Right lobe of liver (tissue), 6 donors: ENCODE measurements at regions not wholly inside any gene's neighbourhood (a gene's known extent, or its start where the extent isn't known, plus 50 kb on each side); places are given as distances from the start of the nearest gene placed in this dataset.
"Not testable (repeated sequence)": the region's sequence is repeated elsewhere in the genome, so short reads cannot be mapped to it uniquely, and the experiment has no call there.

Experiments used
- ATAC-seq, 4 donors: fragments of 200-7000 bp; cut with Tn5 transposase; one replicate each; pipeline ENCODE4 v1.9.1; 2020; ENCODE audit warnings: mild to moderate bottlenecking in 4 of 4, moderate library complexity in 4 of 4
- DNase-seq, 3 donors: peaks; one replicate each; pipeline ENCODE4 v3.0.0-alpha.2; 2020
- H3K27ac ChIP-seq, 3 donors: fragments of 200-600 bp; one replicate each; pipeline ENCODE4 v1.8.0; 2022
- H3K27me3 ChIP-seq, 2 donors: fragments of 200-600 bp; one replicate each; pipeline ENCODE4 v1.8.0; 2022
- H3K36me3 ChIP-seq, 4 donors: fragments of 200-600 bp; sonication (generic) in 1 of 4; one replicate each; pipeline versions ENCODE4 v1.5.1 to v1.8.0; 2017 to 2022; ENCODE audit warnings: control low read depth in 1 of 4
- H3K4me1 ChIP-seq, 4 donors: fragments of 200-600 bp; sonication (generic) in 1 of 4; one replicate each; pipeline versions ENCODE4 v1.5.1 to v1.8.0; 2017 to 2022; ENCODE audit warnings: control low read depth in 1 of 4
- H3K4me3 ChIP-seq, 3 donors: fragments of 200-600 bp; one replicate each; pipeline ENCODE4 v1.8.0; 2022
- H3K9me3 ChIP-seq, 4 donors: fragments of 200-600 bp; sonication (generic) in 1 of 4; one replicate each; pipeline versions ENCODE4 v1.5.1 to v1.8.0; 2017 to 2022; ENCODE audit warnings: control low read depth in 1 of 4
- POLR2A ChIP-seq: fragments of 450-650 bp; IDR thresholded peaks from one replicate; pipeline ENCODE4 v1.6.1; 2017; ENCODE audit warnings: antibody characterized with exemption, mild to moderate bottlenecking
- WGBS: methylation state at CpG from one replicate; pipeline ENCODE4 v1.1.6; 2018; ENCODE audit warnings: low coverage, low lambda C conversion rate; ENCODE audit not compliant: insufficient coverage; ENCODE audit errors: missing lambda C conversion rate; 5-methylcytosine and 5-hydroxymethylcytosine counted together
- intact Hi-C, 2 donors: fragments of 100-400 bp; cut with DNase I; formaldehyde crosslinking; loops; one replicate each; pipeline versions ENCODE4 v1.11.2 to v1.14.1; 2022
- TF ChIP-seq, protein P1 (sequence below), 4 donors: fragments of 200-600 bp in 3 of 4; fragments of 450-650 bp in 1 of 4; IDR thresholded peaks; one replicate each; pipeline versions ENCODE4 v1.5.1 to v1.8.0; 2016 to 2022; ENCODE audit warnings: antibody characterized with exemption in 4 of 4, mild to moderate bottlenecking in 2 of 4
- donor health status: DM: no; HTN: yes; CAD: no.
- donor health status: DM: no; HTN: no; CAD: no.
- donor health status: DM: no; HTN: no; CAD: no.
- donor health status: DM: no; HTN: yes; CAD: no.
- donor health status: DM: no; HTN: yes; CAD: no.

DNA sequence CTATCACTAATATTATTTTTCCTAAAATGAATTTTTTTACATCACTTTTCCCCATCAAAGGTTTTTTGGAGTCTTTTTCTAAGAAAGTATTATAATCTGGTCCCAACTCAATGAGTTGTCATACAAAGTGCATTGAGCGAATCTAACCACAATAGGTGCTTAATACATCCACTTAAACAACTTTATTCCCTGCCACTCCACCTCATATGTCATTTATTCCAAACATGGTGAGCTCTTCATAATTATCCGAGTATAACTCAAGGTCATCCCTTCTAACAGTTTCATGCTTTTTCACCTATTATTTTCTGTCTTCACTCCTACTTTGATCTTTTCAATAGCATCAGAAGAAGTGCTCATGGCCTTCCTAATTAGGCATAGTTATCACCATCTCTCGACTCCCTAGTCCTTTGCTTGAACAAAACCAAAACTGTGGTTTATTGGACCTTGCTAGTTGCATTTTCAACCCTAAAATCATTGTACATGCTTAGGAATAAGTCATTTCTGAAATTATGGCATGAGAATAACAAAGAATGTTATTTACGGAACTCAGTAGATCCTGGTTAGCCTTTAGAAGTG lies 754.7 kb upstream of the CTNND2 start:
- H3K36me3 ChIP-seq: no peaks in the 10 kb centered on the region
- H3K4me3 ChIP-seq: no peak overlapping the region
- DNase-seq (no peak), ATAC-seq (no peak)
- 33% methylated on average over 4 of the region's 4 CpGs for WGBS
- H3K27ac ChIP-seq: no peak overlapping the region
- no peaks in the 10 kb centered on the region for H3K4me1 ChIP-seq
- peaks cover 0 to 4% (median 0%) of the 10 kb centered on the region in 4 donors for H3K9me3 ChIP-seq
- no peak for TF ChIP-seq POLR2A
- TF ChIP-seq, protein P1, sequence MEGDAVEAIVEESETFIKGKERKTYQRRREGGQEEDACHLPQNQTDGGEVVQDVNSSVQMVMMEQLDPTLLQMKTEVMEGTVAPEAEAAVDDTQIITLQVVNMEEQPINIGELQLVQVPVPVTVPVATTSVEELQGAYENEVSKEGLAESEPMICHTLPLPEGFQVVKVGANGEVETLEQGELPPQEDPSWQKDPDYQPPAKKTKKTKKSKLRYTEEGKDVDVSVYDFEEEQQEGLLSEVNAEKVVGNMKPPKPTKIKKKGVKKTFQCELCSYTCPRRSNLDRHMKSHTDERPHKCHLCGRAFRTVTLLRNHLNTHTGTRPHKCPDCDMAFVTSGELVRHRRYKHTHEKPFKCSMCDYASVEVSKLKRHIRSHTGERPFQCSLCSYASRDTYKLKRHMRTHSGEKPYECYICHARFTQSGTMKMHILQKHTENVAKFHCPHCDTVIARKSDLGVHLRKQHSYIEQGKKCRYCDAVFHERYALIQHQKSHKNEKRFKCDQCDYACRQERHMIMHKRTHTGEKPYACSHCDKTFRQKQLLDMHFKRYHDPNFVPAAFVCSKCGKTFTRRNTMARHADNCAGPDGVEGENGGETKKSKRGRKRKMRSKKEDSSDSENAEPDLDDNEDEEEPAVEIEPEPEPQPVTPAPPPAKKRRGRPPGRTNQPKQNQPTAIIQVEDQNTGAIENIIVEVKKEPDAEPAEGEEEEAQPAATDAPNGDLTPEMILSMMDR (IDR thresholded peaks at IDR 0.05): no peak
- no peaks in the 10 kb centered on the region for H3K27me3 ChIP-seq
- intact Hi-C loops: no loop called here

DNA sequence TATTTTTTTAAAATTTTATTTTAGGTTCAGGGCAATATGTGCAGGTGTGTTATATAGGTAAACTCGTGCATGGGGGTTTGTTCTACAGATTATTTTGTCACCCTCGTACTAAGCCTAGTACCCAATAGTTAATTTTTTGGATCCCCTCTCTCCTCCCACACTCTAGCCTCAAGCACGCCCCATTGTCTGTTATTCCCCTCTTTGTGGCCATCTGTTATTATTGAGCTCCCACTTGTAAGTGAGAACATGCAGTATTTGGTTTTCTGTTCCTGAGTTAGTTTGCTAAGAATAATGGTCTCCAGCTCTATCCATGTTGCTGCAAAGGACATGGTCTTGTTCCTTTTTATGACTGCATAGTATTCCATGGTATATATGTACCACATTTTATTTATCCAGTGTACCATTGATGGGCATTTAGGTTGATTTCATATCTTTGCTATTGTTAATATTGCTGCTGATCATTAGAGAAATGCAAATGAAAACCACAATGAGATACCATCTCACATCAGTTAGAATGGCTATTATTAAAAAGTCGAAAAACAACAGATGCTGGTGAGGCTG lies 753.7 kb upstream of the CTNND2 start:
- H3K36me3 ChIP-seq, ATAC-seq, DNase-seq, H3K27me3 ChIP-seq, H3K27ac ChIP-seq, H3K4me3 ChIP-seq, H3K9me3 ChIP-seq, intact Hi-C loops, H3K4me1 ChIP-seq: not testable (repeated sequence)
- WGBS: 43% methylated on average over 4 of the region's 4 CpGs

DNA sequence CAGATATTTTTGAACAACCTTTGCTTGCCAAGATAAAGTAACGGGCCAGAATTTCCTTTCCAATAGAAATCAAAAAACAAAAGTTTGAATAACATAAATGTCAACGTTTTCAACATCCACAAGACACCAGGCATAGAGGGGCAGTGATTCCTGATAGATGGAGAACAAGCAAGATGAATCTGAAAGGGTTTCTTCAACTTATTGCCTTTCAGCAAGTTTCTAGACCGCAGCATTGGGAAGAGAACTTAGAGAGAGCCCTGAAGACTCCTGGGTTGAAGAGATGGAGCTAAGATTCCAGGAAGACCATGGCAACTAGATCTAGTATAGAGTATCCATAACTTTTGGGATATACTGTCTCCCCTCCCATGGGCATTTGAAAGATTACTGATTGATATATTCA lies 751.4 kb upstream of the CTNND2 start:
- TF ChIP-seq, protein P1 (IDR thresholded peaks at IDR 0.05): no peak
- TF ChIP-seq POLR2A: no peak
- 42% methylated on average over 3 of the region's 3 CpGs for WGBS
- peaks cover 0 to 4% (median 0%) of the 10 kb centered on the region in 4 donors for H3K9me3 ChIP-seq
- ATAC-seq (no peak), DNase-seq (no peak)
- no peaks in the 10 kb centered on the region for H3K27me3 ChIP-seq
- no peaks in the 10 kb centered on the region for H3K36me3 ChIP-seq
- no peaks in the 10 kb centered on the region for H3K4me1 ChIP-seq
- no peak overlapping the region for H3K4me3 ChIP-seq
- no peak overlapping the region for H3K27ac ChIP-seq
- intact Hi-C loops: no loop called here

DNA sequence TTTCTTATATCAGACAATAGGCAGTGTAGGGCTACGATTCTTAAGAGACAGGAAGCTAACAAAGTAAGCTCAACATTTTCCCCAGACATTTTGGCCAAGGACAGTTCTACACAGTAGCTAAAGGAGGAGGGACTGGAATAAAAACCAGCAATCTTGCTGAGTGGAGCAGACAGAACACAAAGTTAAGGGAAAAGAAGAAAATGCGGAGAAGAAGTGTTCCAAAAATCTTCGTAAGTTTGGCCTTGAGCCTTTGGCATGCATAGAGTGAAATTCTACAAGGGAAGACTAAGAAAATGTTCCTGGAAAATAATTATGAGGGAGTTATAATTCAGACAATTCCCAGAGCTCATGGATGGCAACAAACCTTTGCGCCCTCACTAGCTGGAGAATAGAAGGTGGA lies 748.0 kb upstream of the CTNND2 start:
- peaks cover 0 to 4% (median 0%) of the 10 kb centered on the region in 4 donors for H3K9me3 ChIP-seq
- no peak for TF ChIP-seq POLR2A
- WGBS: 52% methylated on average over 4 of the region's 4 CpGs

DNA sequence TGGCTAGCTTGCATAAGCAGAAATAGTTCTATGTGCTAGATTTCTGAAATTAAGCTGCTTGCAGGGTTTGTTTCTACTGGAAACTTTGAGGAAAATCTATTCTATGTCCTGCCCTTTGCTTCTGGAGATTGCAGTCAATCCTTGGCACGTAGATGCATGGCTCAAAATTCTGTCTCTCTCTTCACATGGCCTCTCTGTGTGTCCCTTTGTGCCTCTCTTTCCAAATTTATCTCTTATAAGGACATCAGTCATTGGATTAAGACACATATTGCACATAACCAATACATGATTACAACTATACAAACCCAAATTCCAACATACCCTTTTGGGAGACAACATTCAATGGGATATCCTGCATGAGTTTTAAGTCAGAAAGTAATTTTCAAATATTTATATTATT lies 744.3 kb upstream of the CTNND2 start:
- H3K27me3 ChIP-seq: no peaks in the 10 kb centered on the region
- WGBS: 27% methylated on average over 1 of the region's 1 CpG
- H3K9me3 ChIP-seq: peaks cover 0 to 4% (median 0%) of the 10 kb centered on the region in 4 donors
- ATAC-seq (no peak), DNase-seq (no peak)
- H3K4me3 ChIP-seq: no peak overlapping the region
- no peaks in the 10 kb centered on the region for H3K4me1 ChIP-seq
- H3K36me3 ChIP-seq: no peaks in the 10 kb centered on the region
- TF ChIP-seq, protein P1 (IDR thresholded peaks at IDR 0.05): no peak
- no peak for TF ChIP-seq POLR2A
- intact Hi-C loops: no loop called here
- H3K27ac ChIP-seq: no peak overlapping the region

More for the DNA sequence above, 748.0 kb upstream of the CTNND2 start:
- ATAC-seq: no peak
- intact Hi-C loops: no loop called here
- no peaks in the 10 kb centered on the region for H3K36me3 ChIP-seq
- no peaks in the 10 kb centered on the region for H3K4me1 ChIP-seq
- H3K27me3 ChIP-seq: no peaks in the 10 kb centered on the region
- H3K27ac ChIP-seq: no peak overlapping the region
- DNase-seq: no peak
- no peak overlapping the region for H3K4me3 ChIP-seq
